ENCODE measurements at regions not wholly inside any gene's neighbourhood (a gene's known extent, or its start where the extent isn't known, plus 50 kb on each side); places are given as distances from the start of the nearest gene placed in this dataset.

- TF ChIP-seq CHD7 (IDR thresholded peaks at IDR 0.05; ENCODE audit: insufficient replicate concordance, low read length) (no peak), SIRT6 (IDR thresholded peaks at IDR 0.05; ENCODE audit: low read length) (no peak), CTCF (IDR thresholded peaks at IDR 0.05; ENCODE audit: control extremely low read depth in 1 of 3, insufficient read depth in 1 of 3, low read depth in 1 of 3, low read length in 3 of 3) (no peak), JUND (IDR thresholded peaks at IDR 0.05; ENCODE audit: low read length) (no peak), CBX8 (IDR thresholded peaks at IDR 0.05; ENCODE audit: borderline replicate concordance, low read depth, low read length) (no peak), NRF1 (IDR thresholded peaks at IDR 0.05; ENCODE audit: low read depth, low read length) (no peak), SIX5 (IDR thresholded peaks at IDR 0.05; ENCODE audit: low read depth, low read length) (no peak), EP300 (IDR thresholded peaks at IDR 0.05; ENCODE audit: borderline replicate concordance in 1 of 2, low read depth in 2 of 2, low read length in 2 of 2) (no peak), NANOG (IDR thresholded peaks at IDR 0.05; ENCODE audit: insufficient read depth, low read depth, low read length, poor library complexity, severe bottlenecking) (no peak)
Measured at GRCh38 chr2:236939721-236940231, 145.9 kb upstream of the COPS8 start (continued).

Data from H1 (cell line).